ENCODE measurements at regions not wholly inside any gene's neighbourhood (a gene's known extent, or its start where the extent isn't known, plus 50 kb on each side); places are given as distances from the start of the nearest gene placed in this dataset.

GRCh38 chr7:123397746-123398338, 136.6 kb downstream of the IQUB start:
- no peak for TF ChIP-seq CTCF (conservative IDR thresholded peaks at IDR 0.05 in 1 of 2, IDR thresholded peaks at IDR 0.05 in 1 of 2; ENCODE audit: extremely low read depth in 1 of 2, insufficient read depth in 1 of 2, low read depth in 1 of 2, low read length in 2 of 2)
- TF ChIP-seq EZH2 (IDR thresholded peaks at IDR 0.05; ENCODE audit: borderline replicate concordance, low read length), result no peak
